Vagina (tissue), 2 donors: ENCODE measurements at regions not wholly inside any gene's neighbourhood (a gene's known extent, or its start where the extent isn't known, plus 50 kb on each side); places are given as distances from the start of the nearest gene placed in this dataset.

Source experiments
- DNase-seq, 2 donors: peaks; one replicate each; pipeline ENCODE4 v3.0.0-alpha.2; 2017; ENCODE audit errors: extremely low spot score in 2 of 2
- H3K27ac ChIP-seq: fragments of 200-600 bp; sonication (generic); one replicate; pipeline ENCODE4 v1.5.1; 2019
- H3K27me3 ChIP-seq: fragments of 200-600 bp; sonication (generic); one replicate; pipeline ENCODE4 v1.5.1; 2019
- H3K36me3 ChIP-seq, 2 donors: fragments of 200-600 bp; sonication (generic); one replicate each; pipeline ENCODE4 v1.5.1; 2017 to 2019
- H3K4me1 ChIP-seq: fragments of 200-600 bp; sonication (generic); one replicate; pipeline ENCODE4 v1.5.1; 2019
- H3K4me3 ChIP-seq, 2 donors: fragments of 200-600 bp; sonication (generic); 1 replicate in 1 of 2; 2 replicates in 1 of 2; pipeline ENCODE4 v1.5.1; 2016 to 2019
- H3K9me3 ChIP-seq: fragments of 200-600 bp; sonication (generic); one replicate; pipeline ENCODE4 v1.5.1; 2019
- POLR2A ChIP-seq, 2 donors: fragments of 450-650 bp; IDR thresholded peaks; one replicate each; pipeline ENCODE4 v1.6.1; 2017; ENCODE audit warnings: antibody characterized with exemption in 2 of 2, mild to moderate bottlenecking in 2 of 2, moderate library complexity in 2 of 2
- POLR2AphosphoS5 ChIP-seq, 2 donors: sonication (generic); formaldehyde crosslinking; IDR thresholded peaks; one replicate each; pipeline ENCODE4 v1.9.0; 2017; ENCODE audit warnings: antibody characterized with exemption in 2 of 2, mild to moderate bottlenecking in 2 of 2, low read depth in 1 of 2; ENCODE audit not compliant: insufficient read depth in 1 of 2
- intact Hi-C: fragments of 100-400 bp; cut with DNase I; formaldehyde crosslinking; loops from one replicate; pipeline ENCODE4 v1.15.1; 2023
- TF ChIP-seq, protein P1 (sequence below), 3 experiments: fragments of 450-650 bp in 2 of 3; fragments of 200-600 bp in 1 of 3; sonication (generic) in 1 of 3; IDR thresholded peaks; one replicate each; pipeline ENCODE4 v1.5.1; 2017 to 2019; ENCODE audit warnings: antibody characterized with exemption in 3 of 3, mild to moderate bottlenecking in 2 of 3, moderate library complexity in 2 of 3

DNA sequence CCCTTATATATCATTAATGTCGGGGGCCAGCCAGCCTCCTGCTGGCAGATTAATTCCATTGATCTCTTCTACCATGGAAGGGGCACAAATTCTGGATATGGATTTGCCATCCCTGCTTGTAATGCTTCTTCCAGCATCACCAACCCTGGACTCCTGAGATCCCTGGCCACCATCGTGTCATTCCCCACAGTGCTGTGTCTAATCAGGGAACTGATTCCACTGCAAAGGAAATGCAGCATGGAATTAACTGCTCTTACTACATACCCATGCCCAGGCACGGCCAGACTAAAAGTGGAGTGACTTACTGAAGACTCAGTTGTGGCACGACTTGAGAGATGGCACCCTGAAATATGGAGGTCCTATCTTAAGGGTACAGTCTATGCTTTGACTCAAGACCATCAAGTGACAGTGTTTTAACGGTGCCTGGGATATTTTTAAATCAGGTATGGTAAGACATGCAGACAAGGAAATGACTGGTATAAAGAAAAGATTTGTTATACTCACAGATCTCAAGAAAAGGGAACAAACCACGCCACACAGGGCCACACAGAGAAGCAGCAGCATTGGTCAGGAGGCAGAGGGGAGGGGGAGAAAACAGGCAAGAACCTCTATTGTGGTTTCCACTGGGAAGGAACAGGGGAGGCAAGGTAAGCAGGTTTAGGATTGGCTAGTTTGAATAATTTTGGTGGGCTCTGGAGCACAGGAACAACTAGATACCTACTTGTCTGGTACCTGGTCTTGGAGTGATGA, 65.1 kb downstream of the IGLL5 start:
- Histone ChIP-seq H3K36me3 (no peaks in the 10 kb centered on the region), H3K27ac (no peak overlapping the region), H3K4me1 (no peaks in the 10 kb centered on the region), H3K4me3 (no peak overlapping the region), H3K9me3 (no peaks in the 10 kb centered on the region), H3K27me3 (no peaks in the 10 kb centered on the region)
- intact Hi-C loops, result no loop called here
- TF ChIP-seq POLR2A (IDR thresholded peaks at IDR 0.05), result no peak
- TF ChIP-seq, protein P1, sequence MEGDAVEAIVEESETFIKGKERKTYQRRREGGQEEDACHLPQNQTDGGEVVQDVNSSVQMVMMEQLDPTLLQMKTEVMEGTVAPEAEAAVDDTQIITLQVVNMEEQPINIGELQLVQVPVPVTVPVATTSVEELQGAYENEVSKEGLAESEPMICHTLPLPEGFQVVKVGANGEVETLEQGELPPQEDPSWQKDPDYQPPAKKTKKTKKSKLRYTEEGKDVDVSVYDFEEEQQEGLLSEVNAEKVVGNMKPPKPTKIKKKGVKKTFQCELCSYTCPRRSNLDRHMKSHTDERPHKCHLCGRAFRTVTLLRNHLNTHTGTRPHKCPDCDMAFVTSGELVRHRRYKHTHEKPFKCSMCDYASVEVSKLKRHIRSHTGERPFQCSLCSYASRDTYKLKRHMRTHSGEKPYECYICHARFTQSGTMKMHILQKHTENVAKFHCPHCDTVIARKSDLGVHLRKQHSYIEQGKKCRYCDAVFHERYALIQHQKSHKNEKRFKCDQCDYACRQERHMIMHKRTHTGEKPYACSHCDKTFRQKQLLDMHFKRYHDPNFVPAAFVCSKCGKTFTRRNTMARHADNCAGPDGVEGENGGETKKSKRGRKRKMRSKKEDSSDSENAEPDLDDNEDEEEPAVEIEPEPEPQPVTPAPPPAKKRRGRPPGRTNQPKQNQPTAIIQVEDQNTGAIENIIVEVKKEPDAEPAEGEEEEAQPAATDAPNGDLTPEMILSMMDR (IDR thresholded peaks at IDR 0.05), result no peak
- no peak for TF ChIP-seq POLR2AphosphoS5 (IDR thresholded peaks at IDR 0.05; ENCODE audit: insufficient read depth in 1 of 2, low read depth in 1 of 2)
- peak; percentile 55 to 56 for DNase-seq

DNA sequence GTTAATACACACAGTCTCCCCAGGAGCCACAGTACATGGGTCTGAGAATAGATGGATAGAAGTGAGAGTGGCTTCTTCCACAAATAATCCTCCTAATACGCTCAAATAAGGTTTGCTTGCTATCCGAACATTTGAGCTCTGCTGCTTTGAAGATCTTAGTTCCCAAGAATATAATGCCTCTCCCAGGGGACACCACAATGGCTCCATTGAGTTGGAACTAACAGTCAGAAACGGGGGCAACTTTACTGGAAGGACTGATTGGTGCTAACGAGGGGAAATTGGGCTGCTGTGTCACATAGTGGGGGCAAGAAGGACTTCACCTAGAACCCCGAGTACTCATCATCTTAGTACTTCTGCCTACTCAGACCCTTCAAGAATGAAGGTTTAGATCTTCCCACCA, 66.2 kb downstream of the IGLL5 start:
- no peak overlapping the region for H3K27ac ChIP-seq
- H3K4me3 ChIP-seq, result no peak overlapping the region
- H3K9me3 ChIP-seq, result no peaks in the 10 kb centered on the region
- DNase-seq, result peak in 1 of 2 donors; percentile 25
- no peaks in the 10 kb centered on the region for H3K4me1 ChIP-seq
- no peaks in the 10 kb centered on the region for H3K27me3 ChIP-seq
- no peaks in the 10 kb centered on the region for H3K36me3 ChIP-seq
- intact Hi-C loops, result no loop called here
- no peak for TF ChIP-seq POLR2AphosphoS5 (IDR thresholded peaks at IDR 0.05; ENCODE audit: insufficient read depth in 1 of 2, low read depth in 1 of 2)
- TF ChIP-seq, protein P1 (IDR thresholded peaks at IDR 0.05), result no peak
- TF ChIP-seq POLR2A (IDR thresholded peaks at IDR 0.05), result no peak

DNA sequence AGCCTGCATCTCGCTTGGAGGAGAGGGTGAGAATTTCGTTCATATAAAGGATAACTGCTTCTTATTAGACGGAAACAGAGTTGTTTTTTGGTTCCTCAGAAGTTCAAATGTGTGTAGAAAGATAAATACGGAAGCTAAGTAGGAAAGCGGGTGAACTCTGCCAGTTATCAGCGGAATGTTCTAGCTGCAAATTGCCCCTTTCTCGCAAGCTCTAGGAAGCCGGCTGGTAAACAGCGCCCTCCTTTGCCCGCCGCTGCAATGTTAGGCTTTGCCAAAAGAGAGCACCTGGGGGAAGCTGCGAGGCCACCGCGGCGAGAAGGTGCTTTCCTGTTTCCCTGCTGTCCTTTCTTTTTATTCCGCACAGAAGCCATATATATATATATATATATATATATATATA, 67.0 kb downstream of the IGLL5 start:
- Histone ChIP-seq H3K9me3 (no peaks in the 10 kb centered on the region), H3K4me3 (no peak overlapping the region), H3K4me1 (no peaks in the 10 kb centered on the region)

DNA sequence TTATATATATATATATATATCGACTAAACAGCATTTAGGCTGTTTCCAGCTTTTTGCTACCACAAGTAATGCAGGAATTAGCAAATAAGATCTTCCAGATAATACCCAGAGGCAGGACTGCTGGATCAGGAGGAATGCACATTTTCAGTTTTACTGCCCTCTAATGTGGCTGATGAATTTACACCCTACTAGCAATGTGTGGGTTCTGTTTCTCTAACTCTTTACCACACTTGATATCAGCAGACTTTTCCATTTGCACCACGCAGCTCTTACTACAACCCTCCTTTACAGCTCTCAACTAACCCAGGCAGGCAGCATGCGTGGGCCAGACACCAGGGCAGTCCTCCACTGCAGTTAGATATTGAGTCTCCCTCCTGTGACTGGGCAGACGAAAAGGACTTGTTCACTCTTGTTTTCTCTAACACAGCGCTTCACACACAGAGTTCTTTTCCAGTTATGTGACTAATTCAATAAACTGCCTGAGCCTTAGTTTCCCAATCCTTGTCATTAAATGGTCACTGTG, 67.7 kb downstream of the IGLL5 start:
- Histone ChIP-seq H3K36me3 (no peaks in the 10 kb centered on the region), H3K27ac (no peak overlapping the region), H3K4me3 (no peak overlapping the region), H3K4me1 (no peaks in the 10 kb centered on the region), H3K9me3 (no peaks in the 10 kb centered on the region), H3K27me3 (no peaks in the 10 kb centered on the region)
- no peak for TF ChIP-seq POLR2A (IDR thresholded peaks at IDR 0.05)
- TF ChIP-seq, protein P1 (IDR thresholded peaks at IDR 0.05), result no peak
- TF ChIP-seq POLR2AphosphoS5 (IDR thresholded peaks at IDR 0.05; ENCODE audit: insufficient read depth in 1 of 2, low read depth in 1 of 2), result no peak
- DNase-seq, result no peak
- intact Hi-C loops, result no loop called here

More for the DNA sequence above, 67.0 kb downstream of the IGLL5 start:
- Histone ChIP-seq H3K36me3 (no peaks in the 10 kb centered on the region), H3K27me3 (no peaks in the 10 kb centered on the region), H3K27ac (no peak overlapping the region)
- DNase-seq, result peak in 1 of 2 donors; percentile 28
- intact Hi-C loops, result no loop called here
- TF ChIP-seq POLR2A (IDR thresholded peaks at IDR 0.05), result no peak
- TF ChIP-seq POLR2AphosphoS5 (IDR thresholded peaks at IDR 0.05; ENCODE audit: insufficient read depth in 1 of 2, low read depth in 1 of 2), result no peak
- TF ChIP-seq, protein P1 (IDR thresholded peaks at IDR 0.05), result no peak
